Muscle of leg (tissue), 3 donors: ENCODE measurements at regions not wholly inside any gene's neighbourhood (a gene's known extent, or its start where the extent isn't known, plus 50 kb on each side); places are given as distances from the start of the nearest gene placed in this dataset.
"Not testable (repeated sequence)": the region's sequence is repeated elsewhere in the genome, so short reads cannot be mapped to it uniquely, and the experiment has no call there.

Source experiments
- DNase-seq: peaks from one replicate; pipeline ENCODE4 v3.0.0; 2013
- H3K27ac ChIP-seq: one replicate; pipeline ENCODE4 v1.5.1; 2013; ENCODE audit warnings: mild to moderate bottlenecking, low read length, control low read depth
- H3K27me3 ChIP-seq: one replicate; pipeline ENCODE4 v1.6.1; 2013; ENCODE audit warnings: low read length; ENCODE audit not compliant: control insufficient read depth, insufficient read depth
- H3K36me3 ChIP-seq: one replicate; pipeline ENCODE4 v1.6.1; 2013; ENCODE audit warnings: low read length; ENCODE audit not compliant: control insufficient read depth, insufficient read depth
- H3K4me1 ChIP-seq: one replicate; pipeline ENCODE4 v1.6.1; 2013; ENCODE audit warnings: low read length; ENCODE audit not compliant: control insufficient read depth, insufficient read depth
- H3K4me3 ChIP-seq: one replicate; pipeline ENCODE4 v1.5.1; 2013; ENCODE audit warnings: low read length, control low read depth
- H3K9me3 ChIP-seq: replicated peaks from 2 replicates; pipeline ENCODE4 v1.6.1; 2013; ENCODE audit warnings: low read depth, low read length; ENCODE audit not compliant: control insufficient read depth
- WGBS: methylation state at CpG from one replicate; pipeline ENCODE4 v1.1.5; 2013; ENCODE audit warnings: missing lambda C conversion rate; ENCODE audit not compliant: insufficient coverage; 5-methylcytosine and 5-hydroxymethylcytosine counted together

DNA sequence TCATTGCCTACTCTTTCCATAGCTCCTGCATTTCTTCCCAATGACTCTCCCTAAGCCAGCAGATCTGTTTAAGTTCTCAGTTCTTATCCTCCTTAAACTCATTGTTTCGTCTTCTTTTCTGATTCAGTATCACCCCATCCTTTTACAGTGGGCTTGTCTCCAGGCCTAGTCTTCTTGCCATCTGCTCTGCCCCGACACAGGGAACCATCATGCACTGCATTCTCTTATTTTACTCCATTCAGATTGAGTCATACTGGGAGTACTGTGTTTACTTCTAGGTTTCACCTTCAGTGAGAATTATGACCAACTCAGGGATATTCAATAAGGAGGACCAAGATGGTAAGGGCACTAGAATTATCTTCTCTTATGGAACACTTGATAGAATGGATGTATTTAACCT, 115.4 kb downstream of the TRIM43 start:
- WGBS: no CpG with 5 or more reads among the region's 2 CpGs
- not testable (repeated sequence) for H3K27me3 ChIP-seq, H3K4me1 ChIP-seq, H3K9me3 ChIP-seq, H3K27ac ChIP-seq, H3K4me3 ChIP-seq, DNase-seq, H3K36me3 ChIP-seq

DNA sequence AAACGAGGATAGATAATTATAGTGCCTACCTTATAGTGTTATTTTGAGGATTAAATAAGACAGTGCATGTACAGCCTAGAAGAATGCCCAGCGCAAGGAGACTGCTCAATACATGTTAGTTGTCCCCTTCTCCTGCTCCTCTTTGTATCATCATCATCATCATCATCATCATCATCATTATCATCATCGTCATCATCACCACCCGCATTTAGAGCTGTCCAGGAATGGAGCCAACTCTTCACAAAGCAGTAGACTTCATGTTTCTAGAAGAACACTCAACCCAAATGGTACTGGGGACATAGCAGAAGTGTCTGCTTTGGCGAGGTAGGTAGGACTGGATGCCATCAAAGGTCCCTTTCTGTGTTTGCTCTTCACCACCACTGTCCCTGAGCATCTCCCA, 116.0 kb downstream of the TRIM43 start:
- H3K36me3 ChIP-seq: no peaks in the 10 kb centered on the region
- 70% methylated on average over 2 of the region's 5 CpGs for WGBS
- H3K4me1 ChIP-seq: no peaks in the 10 kb centered on the region
- DNase-seq: no peak
- no peak overlapping the region for H3K27ac ChIP-seq
- H3K9me3 ChIP-seq: no peaks in the 10 kb centered on the region
- no peaks in the 10 kb centered on the region for H3K27me3 ChIP-seq
- no peak overlapping the region for H3K4me3 ChIP-seq

DNA sequence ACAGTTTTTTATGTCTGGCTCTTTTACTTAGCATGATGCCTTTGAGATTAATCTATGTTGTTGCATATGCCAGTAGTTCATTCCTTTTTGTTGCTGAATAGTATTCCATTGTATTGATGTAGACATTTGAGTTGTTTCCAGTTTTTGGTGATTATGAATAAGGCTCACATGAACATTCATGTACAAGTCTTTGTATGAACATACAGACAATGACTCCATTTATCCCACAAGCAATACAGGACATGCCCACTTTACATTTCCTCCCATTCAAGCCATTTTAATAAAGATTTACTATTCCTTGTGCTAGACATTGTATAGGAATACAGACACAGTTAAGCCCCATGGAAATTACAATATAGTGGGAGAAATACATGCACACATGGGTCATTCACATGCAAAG, 118.0 kb downstream of the TRIM43 start:
- no peak overlapping the region for H3K4me3 ChIP-seq
- no peak overlapping the region for H3K27ac ChIP-seq
- H3K27me3 ChIP-seq: no peaks in the 10 kb centered on the region
- H3K4me1 ChIP-seq: no peaks in the 10 kb centered on the region
- no peaks in the 10 kb centered on the region for H3K9me3 ChIP-seq
- no peaks in the 10 kb centered on the region for H3K36me3 ChIP-seq
- no peak for DNase-seq

DNA sequence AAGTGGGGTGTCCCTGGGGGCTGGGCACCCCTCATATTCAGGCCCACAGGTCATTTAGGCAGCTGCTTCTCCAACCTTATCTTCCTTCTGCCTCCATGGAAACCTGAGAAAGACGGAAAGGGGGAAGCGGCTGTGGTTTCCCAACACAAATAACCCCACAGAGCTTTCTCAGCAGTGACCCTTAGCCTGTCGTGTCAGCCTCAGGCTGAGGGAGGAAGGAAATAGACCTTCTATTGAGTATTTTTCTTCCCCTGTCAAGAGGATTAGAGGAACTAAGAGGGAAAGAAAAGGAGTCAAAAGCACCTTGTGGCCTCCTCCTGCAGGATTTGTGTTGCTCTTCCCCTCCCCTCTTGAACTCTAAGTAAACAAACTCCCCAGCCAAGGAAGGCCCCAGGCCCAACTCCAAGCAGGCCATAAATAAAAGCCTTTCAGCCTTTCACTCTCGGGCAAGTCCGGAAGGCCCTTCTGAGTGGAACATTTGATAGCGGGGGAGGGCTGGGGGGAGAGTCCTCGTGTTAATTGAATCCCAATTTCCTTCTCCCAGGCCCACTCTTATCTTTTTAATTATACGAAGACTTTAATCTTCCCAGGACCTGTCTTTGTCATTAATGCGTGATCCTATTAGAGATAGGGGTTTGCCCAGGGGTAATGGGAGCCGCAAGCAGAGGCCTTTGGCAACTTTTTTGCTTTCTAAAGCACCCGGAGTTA, 121.8 kb downstream of the TRIM43 start:
- WGBS: no CpG with 5 or more reads among the region's 11 CpGs
- peak; percentile 6 for DNase-seq
- not testable (repeated sequence) for H3K36me3 ChIP-seq, H3K4me1 ChIP-seq, H3K27ac ChIP-seq, H3K9me3 ChIP-seq, H3K27me3 ChIP-seq, H3K4me3 ChIP-seq

DNA sequence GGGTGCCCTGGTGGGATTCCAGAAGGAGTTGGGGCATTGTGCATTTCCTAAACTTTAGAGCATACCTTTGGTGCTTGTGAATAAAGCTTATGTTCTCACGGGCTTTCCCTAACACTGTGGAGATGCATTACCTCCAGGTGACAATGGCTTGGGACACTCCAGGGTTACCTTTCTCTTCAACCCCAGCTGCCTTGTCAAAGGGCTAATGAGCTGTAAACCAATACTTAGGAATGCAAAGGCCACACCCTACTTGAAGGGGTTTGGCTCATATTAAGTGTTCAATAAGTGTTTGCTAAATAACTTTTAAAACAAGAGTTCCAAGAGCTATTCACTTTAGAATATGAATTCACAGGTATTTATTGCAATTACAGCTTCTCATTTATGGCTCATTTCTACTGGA, 122.6 kb downstream of the TRIM43 start:
- not testable (repeated sequence) for H3K36me3 ChIP-seq, H3K4me3 ChIP-seq, DNase-seq, H3K9me3 ChIP-seq, H3K27me3 ChIP-seq, H3K27ac ChIP-seq, H3K4me1 ChIP-seq
- whole genome bisulfite sequencing: 60% methylated on average over 1 of the region's 1 CpG

DNA sequence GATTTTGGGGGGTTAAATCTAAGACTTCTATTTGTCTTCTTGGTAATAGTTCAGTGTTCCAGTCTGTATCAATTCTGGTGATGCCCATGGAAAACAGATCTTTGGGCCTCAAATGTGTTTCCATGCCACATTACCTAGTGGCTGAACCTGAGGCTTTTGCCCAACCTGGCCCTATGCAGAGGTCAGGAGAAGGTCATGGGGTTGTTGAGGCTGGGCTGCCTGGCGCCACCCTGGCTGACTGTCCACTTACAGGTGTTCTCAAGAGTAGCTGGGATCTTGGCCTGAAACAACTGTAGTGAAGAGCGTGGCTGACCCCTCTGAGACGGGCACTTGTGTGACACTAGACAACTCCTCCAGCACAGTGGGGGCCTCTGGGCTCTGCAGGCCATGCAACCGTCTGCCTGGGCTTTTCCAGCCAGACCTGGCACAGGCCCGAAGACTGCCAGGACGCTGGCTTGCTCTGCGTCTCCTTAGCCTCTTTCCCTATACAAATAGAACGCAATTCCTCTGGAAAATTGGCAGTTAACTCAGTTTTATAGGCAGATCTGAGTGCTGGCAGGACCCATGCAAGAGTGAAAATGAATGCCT, 127.8 kb downstream of the TRIM43 start:
- Histone ChIP-seq H3K27me3 (no peaks in the 10 kb centered on the region), H3K36me3 (no peaks in the 10 kb centered on the region), H3K4me1 (no peaks in the 10 kb centered on the region), H3K27ac (no peak overlapping the region), H3K9me3 (no peaks in the 10 kb centered on the region), H3K4me3 (no peak overlapping the region)
- 61% methylated on average over 8 of the region's 8 CpGs for WGBS
- DNase-seq: no peak

DNA sequence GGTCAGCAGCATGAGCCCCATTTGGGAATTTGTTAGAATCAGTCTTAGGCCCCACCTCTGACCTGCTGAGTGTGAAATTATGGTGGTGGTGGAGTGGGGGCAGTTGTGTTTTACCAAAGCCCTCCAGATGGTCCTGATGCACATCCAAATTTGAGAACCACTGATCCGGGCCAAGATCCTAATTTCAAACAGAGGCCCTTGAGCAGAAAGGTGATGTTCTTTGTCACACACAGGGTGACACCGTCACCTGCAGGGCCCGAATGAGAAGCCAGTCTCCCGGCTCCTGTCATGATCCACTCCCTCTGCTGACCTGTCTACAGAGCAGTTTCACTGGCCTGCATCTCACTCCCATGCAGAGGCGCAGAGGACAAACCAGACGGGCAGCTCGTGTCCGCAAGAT, 129.9 kb downstream of the TRIM43 start:
- H3K36me3 ChIP-seq: no peaks in the 10 kb centered on the region
- no peak overlapping the region for H3K27ac ChIP-seq
- no peaks in the 10 kb centered on the region for H3K4me1 ChIP-seq
- no peak for DNase-seq
- WGBS: 69% methylated on average over 4 of the region's 8 CpGs
- no peaks in the 10 kb centered on the region for H3K27me3 ChIP-seq
- H3K4me3 ChIP-seq: no peak overlapping the region
- H3K9me3 ChIP-seq: no peaks in the 10 kb centered on the region

DNA sequence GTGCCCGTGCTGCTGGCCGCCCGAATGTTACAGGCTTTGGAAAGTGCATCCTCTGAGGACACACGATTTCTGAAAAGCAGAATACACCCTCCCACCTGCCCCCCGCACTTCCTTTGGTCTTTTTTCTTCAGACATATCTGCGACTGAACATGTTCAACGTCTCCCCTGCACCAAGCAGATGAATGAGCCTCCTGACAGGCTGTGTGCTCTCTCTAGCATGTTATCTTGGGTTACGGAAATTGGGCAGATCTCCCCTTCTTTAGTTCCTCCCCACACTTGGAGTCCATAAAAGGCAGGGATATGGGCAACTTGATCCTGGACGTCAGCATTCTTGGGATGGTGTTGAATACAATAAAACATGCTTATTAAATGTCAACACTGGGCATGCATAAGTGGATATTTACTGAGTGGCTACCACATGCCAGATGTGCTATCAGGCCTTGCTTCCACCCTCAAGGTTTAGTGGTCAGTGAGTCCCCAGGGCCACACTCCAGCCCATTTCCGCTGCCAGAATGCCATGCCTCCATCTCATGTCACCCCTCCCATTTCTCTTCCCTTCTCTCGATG, 130.4 kb downstream of the TRIM43 start:
- 78% methylated on average over 7 of the region's 11 CpGs for WGBS
- Histone ChIP-seq H3K27ac (no peak overlapping the region), H3K27me3 (no peaks in the 10 kb centered on the region), H3K4me3 (no peak overlapping the region), H3K4me1 (no peaks in the 10 kb centered on the region), H3K9me3 (no peaks in the 10 kb centered on the region), H3K36me3 (no peaks in the 10 kb centered on the region)
- no peak for DNase-seq

DNA sequence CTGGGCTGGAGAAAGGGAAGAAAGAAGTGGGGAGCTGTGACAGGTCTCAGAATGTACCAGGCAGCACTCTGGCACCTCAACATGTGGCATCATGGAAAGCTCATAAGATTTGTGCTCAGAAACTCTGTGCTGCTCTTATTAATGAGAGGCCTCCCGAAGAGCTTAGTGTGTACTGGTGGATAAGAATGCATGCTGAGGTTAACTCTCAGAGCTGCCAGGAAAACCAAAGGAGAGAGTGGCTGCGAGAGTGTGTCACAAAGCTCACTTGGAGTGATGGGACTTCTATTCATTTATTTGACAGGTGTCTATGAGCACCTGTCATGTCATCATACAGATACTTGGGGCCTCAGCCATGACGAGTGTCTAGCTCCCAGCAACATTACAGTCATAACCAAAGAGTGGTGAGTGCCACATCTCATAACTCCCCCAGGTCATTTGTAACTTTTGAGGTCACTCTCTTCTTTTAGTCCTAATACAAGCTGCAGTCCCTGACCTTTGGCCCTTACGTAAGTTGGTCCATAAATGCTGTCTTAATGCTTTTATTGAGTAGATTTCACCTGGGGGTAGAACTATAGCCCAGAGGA, 131.9 kb downstream of the TRIM43 start:
- not testable (repeated sequence) for DNase-seq, H3K4me1 ChIP-seq, H3K27me3 ChIP-seq, H3K4me3 ChIP-seq, H3K27ac ChIP-seq, H3K36me3 ChIP-seq, H3K9me3 ChIP-seq
- WGBS: 70% methylated on average over 1 of the region's 4 CpGs

DNA sequence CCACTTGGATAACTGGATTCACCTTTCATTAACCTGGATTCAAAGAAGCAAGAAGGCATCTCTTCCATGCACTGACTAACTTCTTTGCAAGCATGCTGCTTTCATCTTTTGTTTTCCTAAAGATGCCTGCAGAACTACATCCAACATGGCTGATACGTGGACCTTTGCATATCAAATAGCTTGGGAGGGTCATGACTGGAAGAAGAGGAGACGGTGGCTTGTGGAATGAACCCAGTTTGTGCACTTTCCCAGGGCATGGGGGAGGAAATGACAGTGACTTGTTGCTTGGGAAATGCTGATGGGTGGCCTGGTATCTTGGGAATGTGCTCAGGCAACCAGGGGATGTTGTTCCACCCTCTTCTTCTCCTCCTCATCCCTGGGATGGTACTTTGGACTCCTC, 133.4 kb downstream of the TRIM43 start:
- not testable (repeated sequence) for H3K27me3 ChIP-seq, H3K4me3 ChIP-seq, DNase-seq, H3K27ac ChIP-seq, H3K9me3 ChIP-seq, H3K36me3 ChIP-seq, H3K4me1 ChIP-seq
- no CpG with 5 or more reads among the region's 2 CpGs for WGBS
